PC-3 (cell line): ENCODE measurements at regions not wholly inside any gene's neighbourhood (a gene's known extent, or its start where the extent isn't known, plus 50 kb on each side); places are given as distances from the start of the nearest gene placed in this dataset.

Source experiments
- EZH2 ChIP-seq: fragments of 300-600 bp; sonication (generic); IDR thresholded peaks from one replicate; pipeline ENCODE4 v1.6.1; 2017; ENCODE audit warnings: antibody characterized with exemption, mild to moderate bottlenecking, low read length; ENCODE audit not compliant: unreplicated experiment
- TF ChIP-seq, protein P1 (sequence below): fragments of 300-600 bp; sonication (generic); conservative IDR thresholded peaks from 2 replicates; pipeline ENCODE4 v1.5.1; 2017; ENCODE audit warnings: antibody characterized with exemption, low read depth, mild to moderate bottlenecking, low read length

GRCh38 chr10:57963546-57963945 lies 304.1 kb downstream of the IPMK start:
- TF ChIP-seq EZH2 = no peak
- TF ChIP-seq, protein P1, sequence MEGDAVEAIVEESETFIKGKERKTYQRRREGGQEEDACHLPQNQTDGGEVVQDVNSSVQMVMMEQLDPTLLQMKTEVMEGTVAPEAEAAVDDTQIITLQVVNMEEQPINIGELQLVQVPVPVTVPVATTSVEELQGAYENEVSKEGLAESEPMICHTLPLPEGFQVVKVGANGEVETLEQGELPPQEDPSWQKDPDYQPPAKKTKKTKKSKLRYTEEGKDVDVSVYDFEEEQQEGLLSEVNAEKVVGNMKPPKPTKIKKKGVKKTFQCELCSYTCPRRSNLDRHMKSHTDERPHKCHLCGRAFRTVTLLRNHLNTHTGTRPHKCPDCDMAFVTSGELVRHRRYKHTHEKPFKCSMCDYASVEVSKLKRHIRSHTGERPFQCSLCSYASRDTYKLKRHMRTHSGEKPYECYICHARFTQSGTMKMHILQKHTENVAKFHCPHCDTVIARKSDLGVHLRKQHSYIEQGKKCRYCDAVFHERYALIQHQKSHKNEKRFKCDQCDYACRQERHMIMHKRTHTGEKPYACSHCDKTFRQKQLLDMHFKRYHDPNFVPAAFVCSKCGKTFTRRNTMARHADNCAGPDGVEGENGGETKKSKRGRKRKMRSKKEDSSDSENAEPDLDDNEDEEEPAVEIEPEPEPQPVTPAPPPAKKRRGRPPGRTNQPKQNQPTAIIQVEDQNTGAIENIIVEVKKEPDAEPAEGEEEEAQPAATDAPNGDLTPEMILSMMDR = no peak
